Hepatocyte (in vitro differentiated cells): ENCODE measurements at regions not wholly inside any gene's neighbourhood (a gene's known extent, or its start where the extent isn't known, plus 50 kb on each side); places are given as distances from the start of the nearest gene placed in this dataset.
"Not testable (repeated sequence)": the region's sequence is repeated elsewhere in the genome, so short reads cannot be mapped to it uniquely, and the experiment has no call there.

Experiments
- DNase-seq: peaks from one replicate; pipeline ENCODE4 v3.0.0-alpha.2; 2016; ENCODE audit warnings: low spot score
- H2AFZ ChIP-seq: fragments of 200-600 bp; sonication (generic); 2 replicates; pipeline ENCODE4 v1.6.0; 2016; ENCODE audit warnings: antibody characterized with exemption, mild to moderate bottlenecking
- H3K27ac ChIP-seq: fragments of 200-600 bp; sonication (generic); 2 replicates; pipeline ENCODE4 v1.5.1; 2016; ENCODE audit warnings: mild to moderate bottlenecking
- H3K27me3 ChIP-seq: fragments of 200-600 bp; sonication (generic); 2 replicates; pipeline ENCODE4 v1.6.1; 2016
- H3K36me3 ChIP-seq: fragments of 200-600 bp; sonication (generic); replicated peaks from 2 replicates; pipeline ENCODE4 v1.5.1; 2016; ENCODE audit warnings: low read depth; ENCODE audit not compliant: insufficient read depth
- H3K4me1 ChIP-seq: fragments of 200-600 bp; sonication (generic); 2 replicates; pipeline ENCODE4 v1.5.1; 2016; ENCODE audit warnings: mild to moderate bottlenecking, moderate library complexity; ENCODE audit not compliant: insufficient read depth
- H3K4me2 ChIP-seq: fragments of 200-600 bp; sonication (generic); 2 replicates; pipeline ENCODE4 v1.6.0; 2016
- H3K4me3 ChIP-seq: fragments of 200-600 bp; sonication (generic); 2 replicates; pipeline ENCODE4 v1.5.1; 2016; ENCODE audit warnings: mild to moderate bottlenecking
- H3K79me2 ChIP-seq: fragments of 200-600 bp; sonication (generic); 2 replicates; pipeline ENCODE4 v1.6.0; 2017; ENCODE audit warnings: mild to moderate bottlenecking
- H3K9me2 ChIP-seq: fragments of 200-600 bp; sonication (generic); replicated peaks from 2 replicates; pipeline ENCODE4 v1.6.0; 2017; ENCODE audit warnings: mild to moderate bottlenecking; ENCODE audit not compliant: insufficient read depth
- H3K9me3 ChIP-seq: fragments of 200-600 bp; sonication (generic); 2 replicates; pipeline ENCODE4 v1.5.1; 2016; ENCODE audit warnings: low read depth, mild to moderate bottlenecking
- H4K20me1 ChIP-seq: fragments of 200-600 bp; sonication (generic); 2 replicates; pipeline ENCODE4 v1.6.0; 2016; ENCODE audit warnings: mild to moderate bottlenecking; ENCODE audit not compliant: insufficient read depth, poor library complexity, severe bottlenecking
- EZH2 ChIP-seq: fragments of 200-600 bp; sonication (generic); IDR thresholded peaks from 2 replicates; pipeline ENCODE4 v1.6.1; 2016; ENCODE audit warnings: antibody characterized with exemption, mild to moderate bottlenecking, borderline replicate concordance
- EZH2phosphoT487 ChIP-seq: fragments of 200-600 bp; sonication (generic); IDR thresholded peaks from one replicate; pipeline ENCODE4 v1.6.1; 2018; ENCODE audit warnings: antibody characterized with exemption, mild to moderate bottlenecking, low read depth, moderate library complexity; ENCODE audit not compliant: unreplicated experiment, severe bottlenecking
- WGBS: methylation state at CpG from one replicate; pipeline ENCODE4 v1.1.6; 2016; ENCODE audit warnings: low lambda C conversion rate; ENCODE audit errors: missing lambda C conversion rate; 5-methylcytosine and 5-hydroxymethylcytosine counted together
- TF ChIP-seq, protein P1 (sequence below): fragments of 200-600 bp; sonication (generic); IDR thresholded peaks from 2 replicates; pipeline ENCODE4 v1.5.1; 2016; ENCODE audit warnings: antibody characterized with exemption, mild to moderate bottlenecking; ENCODE audit not compliant: poor library complexity

DNA sequence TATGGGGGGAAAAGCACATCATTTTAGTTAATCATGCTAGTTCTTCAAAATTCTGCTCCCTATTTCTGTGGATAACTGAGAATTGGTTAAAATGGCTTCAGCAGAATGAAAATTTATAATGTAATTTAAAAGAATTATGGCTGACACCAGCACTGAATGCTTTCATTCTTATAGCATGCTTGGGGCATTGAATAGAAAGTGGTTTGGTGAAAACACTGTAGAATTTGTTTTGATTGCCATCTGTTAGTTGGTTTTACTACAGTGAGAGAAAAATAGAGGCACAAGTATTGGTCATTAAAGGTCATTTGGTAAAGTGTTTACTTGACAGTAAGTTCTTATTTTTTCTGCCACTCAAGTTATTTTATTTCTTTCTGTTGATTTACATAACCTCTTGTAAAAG, 70.8 kb downstream of the PRORP start:
- Histone ChIP-seq H3K4me2 (no peak overlapping the region), H2AFZ (no peak overlapping the region), H3K27me3 (no peaks in the 10 kb centered on the region), H4K20me1 (no peaks in the 10 kb centered on the region), H3K4me1 (no peaks in the 10 kb centered on the region), H3K79me2 (no peaks in the 10 kb centered on the region), H3K9me3 (no peaks in the 10 kb centered on the region), H3K9me2 (no peaks in the 10 kb centered on the region), H3K27ac (no peak overlapping the region), H3K36me3 (no peaks in the 10 kb centered on the region), H3K4me3 (no peak overlapping the region)
- DNase-seq, result no peak
- TF ChIP-seq EZH2phosphoT487 (no peak), EZH2 (no peak)
- TF ChIP-seq, protein P1, sequence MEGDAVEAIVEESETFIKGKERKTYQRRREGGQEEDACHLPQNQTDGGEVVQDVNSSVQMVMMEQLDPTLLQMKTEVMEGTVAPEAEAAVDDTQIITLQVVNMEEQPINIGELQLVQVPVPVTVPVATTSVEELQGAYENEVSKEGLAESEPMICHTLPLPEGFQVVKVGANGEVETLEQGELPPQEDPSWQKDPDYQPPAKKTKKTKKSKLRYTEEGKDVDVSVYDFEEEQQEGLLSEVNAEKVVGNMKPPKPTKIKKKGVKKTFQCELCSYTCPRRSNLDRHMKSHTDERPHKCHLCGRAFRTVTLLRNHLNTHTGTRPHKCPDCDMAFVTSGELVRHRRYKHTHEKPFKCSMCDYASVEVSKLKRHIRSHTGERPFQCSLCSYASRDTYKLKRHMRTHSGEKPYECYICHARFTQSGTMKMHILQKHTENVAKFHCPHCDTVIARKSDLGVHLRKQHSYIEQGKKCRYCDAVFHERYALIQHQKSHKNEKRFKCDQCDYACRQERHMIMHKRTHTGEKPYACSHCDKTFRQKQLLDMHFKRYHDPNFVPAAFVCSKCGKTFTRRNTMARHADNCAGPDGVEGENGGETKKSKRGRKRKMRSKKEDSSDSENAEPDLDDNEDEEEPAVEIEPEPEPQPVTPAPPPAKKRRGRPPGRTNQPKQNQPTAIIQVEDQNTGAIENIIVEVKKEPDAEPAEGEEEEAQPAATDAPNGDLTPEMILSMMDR, result no peak

DNA sequence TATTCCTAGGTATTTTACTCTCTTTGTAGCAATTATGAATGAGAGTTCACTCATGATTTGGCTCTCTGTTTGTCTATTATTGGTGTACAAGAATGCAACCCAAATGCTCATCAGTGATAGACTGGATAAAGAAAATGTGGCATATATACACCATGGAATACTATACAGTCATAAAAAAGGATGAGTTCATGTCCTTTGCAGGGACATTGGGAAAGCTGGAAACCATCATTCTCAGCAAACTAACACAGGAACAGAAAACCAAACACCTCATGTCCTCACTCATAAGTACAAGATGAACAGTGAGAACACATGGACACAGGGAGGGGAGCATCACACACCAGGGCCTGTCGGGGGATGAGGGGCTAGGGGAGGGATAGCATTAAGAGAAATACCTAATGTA, 71.8 kb downstream of the PRORP start:
- H4K20me1 ChIP-seq, H3K79me2 ChIP-seq, H3K4me1 ChIP-seq, H3K9me3 ChIP-seq, H3K36me3 ChIP-seq, H3K9me2 ChIP-seq, DNase-seq, H3K27me3 ChIP-seq, H2AFZ ChIP-seq, H3K27ac ChIP-seq, H3K4me3 ChIP-seq, H3K4me2 ChIP-seq: not testable (repeated sequence)
- WGBS, result 100% methylated on average over 1 of the region's 1 CpG

DNA sequence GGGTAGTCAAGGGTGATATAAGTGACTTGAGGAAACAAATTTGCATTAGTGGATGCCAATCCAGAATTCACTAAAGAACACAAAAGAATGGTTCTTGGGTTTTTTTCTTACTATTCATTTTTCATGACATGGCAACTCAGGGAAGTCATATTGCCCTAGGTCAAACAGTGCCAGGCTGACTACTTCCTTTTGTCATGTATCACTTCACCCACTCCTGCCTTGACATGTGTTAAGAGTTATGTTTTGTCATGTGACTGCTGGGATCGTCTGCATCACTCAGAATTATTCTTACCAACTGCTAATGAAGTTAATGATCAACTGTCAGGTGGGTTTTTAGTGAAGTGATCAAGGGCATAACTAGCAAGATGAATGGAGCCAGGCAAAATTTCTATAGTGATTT, 74.2 kb downstream of the PRORP start:
- Histone ChIP-seq H3K4me3 (no peak overlapping the region), H3K4me2 (no peak overlapping the region), H3K4me1 (no peaks in the 10 kb centered on the region), H3K27ac (peak overlapping the region; percentile 33), H2AFZ (no peak overlapping the region), H3K36me3 (no peaks in the 10 kb centered on the region), H3K27me3 (no peaks in the 10 kb centered on the region), H3K9me3 (no peaks in the 10 kb centered on the region), H4K20me1 (no peaks in the 10 kb centered on the region), H3K9me2 (no peaks in the 10 kb centered on the region), H3K79me2 (no peaks in the 10 kb centered on the region)
- no peak for TF ChIP-seq EZH2phosphoT487
- TF ChIP-seq, protein P1, result no peak
- TF ChIP-seq EZH2, result no peak
- DNase-seq, result no peak
- 48% methylated on average over 1 of the region's 1 CpG for WGBS

DNA sequence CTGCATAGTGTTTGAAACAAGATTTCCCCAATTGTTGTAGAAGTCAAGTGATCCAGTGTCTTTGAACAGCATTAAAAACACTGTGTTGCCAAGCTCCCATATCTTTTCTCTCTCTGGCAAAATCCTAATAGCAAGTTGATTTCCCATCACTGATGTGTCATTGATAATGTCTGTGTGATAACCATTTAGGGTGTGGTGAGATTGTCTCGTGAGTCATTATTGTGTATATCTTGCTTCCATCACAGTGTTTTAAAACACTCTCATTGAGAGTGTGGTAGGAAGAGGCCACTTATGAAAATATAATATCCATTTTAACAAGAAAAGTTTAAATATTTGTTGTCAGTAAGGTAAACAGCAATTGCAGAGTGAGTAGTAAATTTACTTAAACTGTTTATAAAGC, 74.7 kb downstream of the PRORP start:
- Histone ChIP-seq H3K4me2 (no peak overlapping the region), H3K27ac (peak overlapping the region; percentile 33), H3K36me3 (no peaks in the 10 kb centered on the region), H3K9me3 (no peaks in the 10 kb centered on the region), H3K79me2 (no peaks in the 10 kb centered on the region), H3K27me3 (no peaks in the 10 kb centered on the region), H3K9me2 (no peaks in the 10 kb centered on the region), H2AFZ (no peak overlapping the region), H3K4me3 (no peak overlapping the region), H3K4me1 (no peaks in the 10 kb centered on the region), H4K20me1 (no peaks in the 10 kb centered on the region)
- TF ChIP-seq, protein P1, result no peak
- TF ChIP-seq EZH2phosphoT487, result no peak
- DNase-seq, result no peak
- 48% methylated on average over 1 of the region's 1 CpG for WGBS
